NCI-H345 treated with DMSO at 0.1 percent for 48 hours (cell line): ENCODE measurements at regions not wholly inside any gene's neighbourhood (a gene's known extent, or its start where the extent isn't known, plus 50 kb on each side); places are given as distances from the start of the nearest gene placed in this dataset.
"Not testable (repeated sequence)": the region's sequence is repeated elsewhere in the genome, so short reads cannot be mapped to it uniquely, and the experiment has no call there.

ENCODE experiments used
- DNase-seq: peaks from one replicate; lab custom pipeline; 2025; ENCODE audit not compliant: unreplicated experiment; lab: John Stamatoyannopoulos, UW

DNA sequence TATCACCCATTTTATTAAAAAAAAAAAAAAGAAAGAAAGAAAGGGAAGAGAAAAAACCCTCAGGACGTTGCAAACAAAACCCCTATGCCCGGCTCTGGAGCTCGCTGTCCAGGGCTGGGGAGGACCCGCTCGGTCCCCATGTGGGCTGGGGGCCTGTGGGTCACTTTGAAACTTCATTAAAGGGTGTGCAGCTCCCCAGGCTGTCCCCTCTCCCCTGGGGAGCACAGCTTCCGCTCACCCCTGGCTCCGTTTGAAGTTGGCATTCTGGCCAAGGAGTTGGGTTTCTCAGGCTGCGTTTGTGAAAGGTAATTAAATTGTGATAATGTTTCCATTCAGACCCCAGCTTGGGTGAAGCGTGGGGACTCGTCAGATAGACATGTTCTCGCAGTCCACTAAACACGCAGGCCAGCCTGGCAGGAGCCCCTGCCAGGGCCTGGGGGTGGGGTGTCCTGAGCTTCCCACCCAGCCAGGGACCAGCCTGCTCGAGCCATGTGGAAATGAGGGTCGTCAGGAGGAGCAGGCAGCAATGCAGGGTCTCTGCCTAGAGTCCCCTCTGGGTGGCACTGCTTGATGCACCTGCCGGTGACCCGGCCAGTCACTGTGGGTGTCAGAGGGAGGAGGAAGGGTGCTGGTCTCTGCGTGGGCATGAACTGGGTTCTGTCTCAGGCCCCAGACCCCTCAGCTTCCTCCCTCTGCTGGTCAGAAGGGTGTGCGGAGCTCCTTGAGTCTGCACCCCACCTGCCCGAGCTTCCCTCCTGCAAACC is 166.2 kb downstream of the INHBB start:
- DNase-seq: no peak

DNA sequence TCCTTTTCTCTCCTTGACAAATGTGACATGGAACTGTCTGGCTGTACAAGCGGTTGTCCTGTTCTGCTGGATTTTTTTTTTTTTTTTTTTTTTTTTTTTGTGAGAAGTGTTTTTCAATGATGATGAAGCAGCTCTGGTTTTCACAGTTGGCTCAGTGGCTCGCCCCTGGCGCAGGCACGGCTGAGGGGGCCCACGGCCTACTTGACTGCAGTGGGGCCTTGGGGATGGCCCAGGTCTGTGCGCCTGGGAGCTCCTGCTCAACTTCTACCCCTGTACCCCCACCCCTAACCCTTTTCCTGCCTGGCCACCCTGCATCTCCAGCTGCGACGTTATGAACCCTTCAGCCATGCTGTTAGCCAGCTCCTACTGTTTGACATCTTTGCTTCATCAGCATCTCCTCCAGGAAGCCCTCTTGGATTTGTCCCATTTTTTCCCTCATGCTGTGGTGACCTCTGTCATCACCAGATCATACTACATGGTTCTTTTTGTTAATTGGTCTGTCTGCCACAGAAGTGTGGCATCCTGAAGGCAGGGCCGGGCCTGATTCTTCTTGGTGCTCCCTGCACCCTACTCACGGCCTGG is 167.9 kb downstream of the INHBB start:
- DNase-seq: no peak

DNA sequence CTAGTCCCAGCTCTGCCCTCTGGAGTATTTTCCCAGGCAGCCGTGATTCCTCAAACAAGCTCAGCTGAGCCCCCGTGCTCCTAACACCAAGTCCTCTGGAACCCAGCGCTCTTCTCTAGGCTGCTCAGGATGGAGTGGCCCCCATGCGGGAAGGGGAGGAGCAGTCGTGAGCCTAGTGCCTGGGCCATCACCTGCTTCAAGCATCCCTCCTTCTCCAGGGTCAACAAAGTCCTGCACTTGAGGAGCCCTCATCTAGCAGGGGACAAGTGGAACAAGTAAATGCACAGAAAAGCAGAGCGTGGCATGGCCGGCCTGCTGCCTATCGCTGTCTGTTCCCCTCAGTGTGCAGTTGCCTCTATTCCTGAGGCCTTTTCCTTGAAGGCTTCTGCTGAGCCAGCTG is 168.6 kb downstream of the INHBB start:
- no peak for DNase-seq

DNA sequence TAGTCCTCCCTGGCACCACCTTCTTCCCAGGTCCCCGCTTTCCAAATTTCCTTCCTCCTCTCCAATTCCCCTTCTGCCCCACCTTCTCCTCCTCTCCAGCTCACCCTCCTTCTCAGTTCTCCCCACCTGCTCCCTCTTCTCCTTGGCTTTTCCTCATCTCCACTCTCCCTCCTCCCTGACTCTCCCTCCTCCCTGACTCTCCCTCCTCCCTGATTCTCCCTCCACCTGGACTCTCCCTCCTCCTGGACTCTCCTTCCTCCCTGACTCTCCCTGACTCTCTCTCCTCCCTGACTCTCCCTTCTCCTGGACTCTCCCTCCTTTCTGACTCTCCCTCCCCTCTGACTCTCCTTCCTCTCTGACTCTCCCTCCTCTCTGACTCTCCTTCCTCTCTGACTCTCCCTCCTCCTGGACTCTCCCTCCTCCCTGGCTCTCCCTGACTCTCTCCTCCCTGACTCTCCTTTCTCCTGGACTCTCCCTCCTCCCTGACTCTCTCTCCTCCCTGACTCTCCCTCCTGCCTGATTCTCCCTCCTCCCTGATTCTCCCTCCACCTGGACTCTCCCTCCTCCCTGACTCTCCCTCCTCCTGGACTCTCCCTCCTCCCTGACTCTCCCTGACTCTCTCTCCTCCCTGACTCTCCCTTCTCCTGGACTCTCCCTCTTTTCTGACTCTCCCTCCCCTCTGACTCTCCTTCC is 169.3 kb downstream of the INHBB start:
- DNase-seq: not testable (repeated sequence)

DNA sequence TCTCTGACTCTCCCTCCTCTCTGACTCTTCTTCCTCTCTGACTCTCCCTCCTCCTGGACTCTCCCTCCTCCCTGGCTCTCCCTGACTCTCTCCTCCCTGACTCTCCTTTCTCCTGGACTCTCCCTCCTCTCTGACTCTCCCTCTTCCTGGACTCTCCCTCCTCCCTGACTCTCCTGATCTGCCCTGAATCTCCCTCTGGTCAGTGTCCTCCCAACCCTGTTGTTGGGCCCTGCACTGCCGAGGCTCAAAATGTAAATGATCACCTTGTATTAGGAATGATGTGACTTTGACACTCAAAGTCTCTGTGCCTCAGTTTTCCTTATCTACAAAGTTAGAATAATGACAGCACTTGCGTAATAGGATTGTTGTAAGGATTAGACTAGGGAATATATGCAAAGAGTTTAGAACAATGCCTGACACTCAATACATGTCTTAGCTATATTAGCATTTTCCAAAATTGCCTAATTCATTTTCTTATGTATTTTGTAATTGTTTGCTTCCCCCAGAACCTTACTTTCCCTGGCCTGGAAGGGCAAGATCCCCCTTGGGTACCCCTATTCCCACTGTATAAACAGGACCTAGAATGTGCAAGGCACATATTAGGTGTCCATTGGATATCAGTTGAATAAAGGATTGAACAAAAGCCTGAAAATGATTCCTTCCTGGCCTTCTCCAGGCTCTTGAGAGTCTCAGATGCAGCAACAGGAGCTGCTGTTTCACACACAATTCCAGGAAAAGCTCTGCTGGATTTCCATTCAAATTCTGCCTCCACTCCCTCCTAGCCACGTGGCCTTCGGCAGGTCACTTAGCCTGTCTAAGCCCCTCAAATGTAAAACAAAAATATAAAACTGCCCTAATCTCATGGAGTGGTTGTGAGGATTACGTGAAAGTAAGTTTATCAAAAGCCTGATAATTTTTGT is 170.1 kb downstream of the INHBB start:
- no peak for DNase-seq

DNA sequence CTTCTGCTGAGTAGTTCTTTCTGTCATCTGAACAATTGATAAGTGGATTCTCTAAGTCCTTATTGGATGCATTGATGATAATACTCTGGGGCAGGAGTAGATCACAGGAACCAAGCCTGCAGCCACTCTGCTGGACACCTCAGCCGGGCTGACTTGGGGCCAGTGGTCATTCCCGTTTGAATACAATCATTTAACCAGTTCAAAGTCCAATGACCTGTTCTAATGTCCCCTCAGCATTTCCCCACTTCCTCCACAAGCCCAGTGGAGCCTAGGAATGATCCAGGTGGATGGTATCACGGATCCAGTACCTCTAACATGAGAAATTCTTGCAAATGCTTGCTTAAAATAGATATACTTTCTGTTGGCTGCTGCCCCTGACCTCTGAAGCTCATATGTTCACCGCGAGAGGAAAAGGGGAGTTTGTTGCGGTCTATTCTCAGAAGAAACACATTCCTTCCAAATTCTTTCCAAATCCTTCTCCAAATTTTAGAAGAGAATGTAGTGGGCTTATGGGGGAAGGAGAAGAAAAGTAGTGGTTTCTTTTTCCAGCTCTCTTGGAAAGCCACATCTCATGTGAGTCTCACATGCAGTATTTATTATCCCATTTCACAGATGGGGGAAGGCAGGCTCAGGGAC is 170.9 kb downstream of the INHBB start:
- no peak for DNase-seq

DNA sequence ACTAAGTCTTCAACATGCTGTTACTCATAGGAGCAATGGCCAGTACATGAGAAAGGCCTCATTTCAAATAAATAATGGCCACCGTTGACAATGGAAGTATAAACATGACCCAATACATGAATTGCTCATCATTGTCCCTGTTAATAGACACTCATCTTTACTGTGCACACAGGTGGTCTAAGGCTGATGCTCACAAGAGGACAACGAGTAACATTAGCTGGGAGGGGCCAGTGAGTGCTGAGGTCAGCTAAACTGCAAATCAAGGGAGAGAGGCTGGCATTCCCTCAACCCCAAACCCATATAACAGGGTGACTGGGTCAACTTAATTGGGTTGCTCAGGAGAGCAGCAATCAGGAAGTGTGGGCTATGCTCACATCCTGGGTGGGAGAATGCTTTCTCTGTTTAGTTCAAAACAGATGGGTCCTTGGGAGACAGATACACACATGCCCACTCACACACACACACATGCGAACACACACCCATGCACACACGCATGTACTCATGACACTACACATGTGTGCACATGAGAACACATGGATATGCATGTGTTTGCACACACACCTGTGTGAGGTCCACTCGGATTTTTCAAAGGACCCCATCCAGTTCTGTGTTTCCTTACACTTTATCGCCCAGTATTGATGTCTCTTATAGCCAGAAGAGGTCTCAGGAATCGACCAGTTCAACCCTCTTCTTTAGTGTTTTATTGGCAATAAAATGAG is 172.0 kb downstream of the INHBB start:
- DNase-seq: no peak

DNA sequence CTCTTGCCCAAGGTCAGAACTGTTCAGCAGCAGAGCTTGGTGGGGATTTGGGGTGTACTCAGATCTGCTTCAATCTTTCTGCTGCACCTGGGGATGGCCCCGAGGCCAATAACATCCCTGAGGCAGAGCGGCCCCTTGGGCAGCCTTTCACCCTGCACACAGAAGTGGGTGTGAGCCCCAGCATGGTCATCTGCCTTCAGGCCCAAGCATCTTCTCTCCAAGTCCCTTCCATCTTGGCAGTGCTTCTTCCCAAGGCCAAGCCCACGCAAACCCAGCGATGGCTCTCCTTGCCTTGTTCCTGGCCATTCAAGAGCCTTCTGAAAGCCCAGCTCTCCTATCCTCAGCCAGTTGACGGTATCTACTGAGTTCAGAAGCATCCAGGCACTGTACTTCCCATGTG is 172.9 kb downstream of the INHBB start:
- no peak for DNase-seq

DNA sequence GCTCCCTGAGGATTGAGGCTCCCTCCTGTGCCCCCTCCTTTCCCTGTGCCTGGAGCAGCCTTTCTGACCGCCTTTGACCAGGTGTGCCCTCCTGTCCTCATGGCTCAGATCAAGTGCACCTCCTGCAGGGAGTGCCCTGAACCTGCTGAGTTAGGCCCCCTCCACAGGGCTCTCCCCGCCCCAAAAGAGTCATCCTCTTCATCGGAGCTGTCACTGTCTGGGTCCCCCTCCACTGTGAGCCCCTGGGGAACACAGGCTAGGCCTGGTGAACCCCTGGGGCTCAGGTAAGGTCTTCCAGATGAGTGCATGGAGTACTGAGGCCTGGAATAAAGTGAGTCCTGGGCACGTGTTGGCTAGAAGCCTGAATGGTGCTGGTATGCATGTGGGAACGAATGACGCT is 173.5 kb downstream of the INHBB start:
- no peak for DNase-seq

DNA sequence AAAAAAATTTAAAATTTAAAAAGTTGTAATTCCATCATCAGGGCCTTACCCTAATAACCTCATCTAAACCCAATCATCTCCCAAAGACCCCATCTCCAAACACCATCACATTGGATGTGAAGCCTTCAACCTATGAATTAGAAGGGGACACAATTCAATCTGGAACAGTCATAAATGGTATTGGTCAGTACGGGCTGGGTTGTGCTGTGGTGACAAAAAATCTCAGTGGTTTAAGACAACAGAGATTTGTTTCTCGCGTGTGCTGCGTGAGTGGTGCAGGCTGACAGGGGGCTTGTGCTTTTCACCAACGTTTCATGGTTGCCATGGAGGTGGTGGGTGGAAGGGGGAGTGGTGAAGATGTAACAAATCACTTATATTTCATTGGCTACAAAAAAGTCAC is 174.5 kb downstream of the INHBB start:
- no peak for DNase-seq

DNA sequence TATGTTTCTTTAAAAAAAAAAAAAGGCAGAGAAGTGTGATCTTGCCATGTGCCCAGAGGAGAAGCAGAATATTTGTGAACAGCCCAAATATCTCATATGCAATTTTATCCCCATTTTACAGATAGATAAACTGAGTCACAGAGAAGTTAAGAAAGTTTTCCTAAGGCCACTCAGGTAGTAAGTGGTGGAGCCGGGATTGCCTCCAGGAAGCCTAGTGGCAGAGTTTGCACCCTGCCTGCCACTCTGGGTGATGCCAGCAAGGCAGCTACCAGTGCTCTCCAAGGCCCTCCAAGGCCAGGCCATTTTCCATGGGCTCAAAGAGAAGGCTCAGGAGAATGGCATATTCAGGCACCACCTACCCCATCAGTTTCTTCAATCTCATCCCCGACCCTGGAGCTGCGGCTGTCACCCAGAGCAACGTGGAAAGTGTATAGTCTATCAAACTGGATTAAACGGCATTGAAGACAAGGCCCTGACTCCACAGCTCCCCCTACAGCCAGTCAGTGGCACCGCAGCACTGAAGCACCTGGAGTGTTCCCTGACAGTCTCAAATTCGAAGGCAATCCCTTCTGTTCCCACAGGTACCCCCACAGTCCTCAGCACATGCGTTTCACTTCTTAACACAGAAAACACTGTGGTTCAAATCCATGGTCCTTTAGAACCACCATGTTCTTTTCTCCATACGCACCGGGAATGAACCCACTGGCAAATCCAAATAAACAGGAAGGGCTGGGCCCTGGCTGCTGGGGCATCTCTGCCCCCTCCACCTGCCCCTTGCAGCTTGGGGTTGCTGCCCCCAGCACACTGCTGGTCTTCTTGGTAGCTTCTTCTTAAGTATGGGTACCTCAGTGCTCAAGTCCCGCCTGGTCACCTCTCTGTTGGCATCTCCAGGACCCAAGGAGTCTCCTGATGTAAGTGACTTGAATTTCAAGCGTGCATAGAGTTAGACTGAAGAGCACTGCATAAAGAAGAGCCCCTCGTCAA is 175.3 kb downstream of the INHBB start:
- DNase-seq: peak; percentile 32

DNA sequence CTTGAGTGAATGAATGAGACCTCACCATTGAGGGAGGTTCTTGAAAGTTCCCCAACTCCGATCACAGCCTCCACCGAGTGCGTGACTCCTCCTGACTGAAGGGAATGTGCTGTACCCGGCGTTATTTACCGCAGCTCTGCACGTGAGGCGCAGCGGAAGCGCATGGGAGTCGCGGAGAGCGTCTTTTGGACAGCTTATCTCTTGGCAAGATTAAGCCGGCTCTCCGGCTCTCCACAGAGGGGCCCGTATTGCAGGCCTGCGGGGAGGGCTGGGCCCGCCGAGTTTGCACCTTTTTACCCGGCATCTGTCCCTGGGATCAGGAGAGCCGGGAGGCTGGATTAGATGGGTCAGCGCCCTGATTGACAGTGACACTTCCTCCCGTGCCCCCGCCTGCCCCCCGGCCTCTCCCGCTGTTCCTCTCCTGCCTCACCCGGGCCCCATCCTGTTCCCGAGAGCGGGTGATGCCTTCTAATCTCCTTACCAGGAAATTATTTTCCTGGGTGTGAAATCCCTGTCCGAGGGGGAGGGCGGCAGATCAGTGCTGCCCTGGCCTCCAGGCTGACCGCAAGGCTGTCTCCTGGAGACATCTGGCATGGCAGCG is 176.3 kb downstream of the INHBB start:
- no peak for DNase-seq

DNA sequence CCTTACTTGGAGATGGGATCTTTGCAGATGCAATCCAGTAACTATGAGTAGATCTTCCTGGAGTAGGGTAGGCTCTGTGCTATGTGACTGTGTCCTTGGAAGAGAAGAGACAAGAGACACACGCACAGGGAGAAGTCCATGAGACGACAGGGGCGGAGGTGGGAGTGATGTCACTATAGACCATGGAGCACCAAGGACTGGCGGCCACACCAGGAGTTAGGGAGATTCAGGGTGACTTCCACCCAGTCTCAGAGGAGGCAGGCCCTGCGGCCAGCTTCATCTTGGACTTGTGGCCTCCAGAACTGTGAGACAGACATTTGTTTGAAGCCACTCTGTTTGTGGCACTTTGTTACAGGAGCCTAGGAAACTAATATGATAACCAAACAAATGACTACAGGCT is 177.8 kb downstream of the INHBB start:
- DNase-seq: no peak

DNA sequence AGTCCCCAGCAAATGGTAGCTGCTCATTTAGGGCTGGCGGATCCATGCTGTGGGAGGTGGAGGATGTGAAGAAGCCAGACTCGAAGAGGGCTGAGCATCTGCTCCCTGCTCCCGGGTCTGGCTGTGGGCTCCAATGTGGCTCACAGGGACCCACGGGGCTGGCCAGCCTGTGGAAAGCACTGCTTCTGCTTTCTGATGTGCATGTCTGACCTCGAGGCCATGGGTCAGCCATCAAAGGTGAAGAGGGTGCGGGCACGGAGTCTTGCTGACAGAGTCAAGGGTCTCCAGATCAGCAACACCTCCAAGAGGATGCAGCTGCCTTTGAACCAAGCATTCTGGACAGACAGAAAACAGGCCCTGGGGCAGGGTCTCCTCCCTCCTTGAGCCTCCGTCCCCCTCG is 178.2 kb downstream of the INHBB start:
- DNase-seq: no peak

DNA sequence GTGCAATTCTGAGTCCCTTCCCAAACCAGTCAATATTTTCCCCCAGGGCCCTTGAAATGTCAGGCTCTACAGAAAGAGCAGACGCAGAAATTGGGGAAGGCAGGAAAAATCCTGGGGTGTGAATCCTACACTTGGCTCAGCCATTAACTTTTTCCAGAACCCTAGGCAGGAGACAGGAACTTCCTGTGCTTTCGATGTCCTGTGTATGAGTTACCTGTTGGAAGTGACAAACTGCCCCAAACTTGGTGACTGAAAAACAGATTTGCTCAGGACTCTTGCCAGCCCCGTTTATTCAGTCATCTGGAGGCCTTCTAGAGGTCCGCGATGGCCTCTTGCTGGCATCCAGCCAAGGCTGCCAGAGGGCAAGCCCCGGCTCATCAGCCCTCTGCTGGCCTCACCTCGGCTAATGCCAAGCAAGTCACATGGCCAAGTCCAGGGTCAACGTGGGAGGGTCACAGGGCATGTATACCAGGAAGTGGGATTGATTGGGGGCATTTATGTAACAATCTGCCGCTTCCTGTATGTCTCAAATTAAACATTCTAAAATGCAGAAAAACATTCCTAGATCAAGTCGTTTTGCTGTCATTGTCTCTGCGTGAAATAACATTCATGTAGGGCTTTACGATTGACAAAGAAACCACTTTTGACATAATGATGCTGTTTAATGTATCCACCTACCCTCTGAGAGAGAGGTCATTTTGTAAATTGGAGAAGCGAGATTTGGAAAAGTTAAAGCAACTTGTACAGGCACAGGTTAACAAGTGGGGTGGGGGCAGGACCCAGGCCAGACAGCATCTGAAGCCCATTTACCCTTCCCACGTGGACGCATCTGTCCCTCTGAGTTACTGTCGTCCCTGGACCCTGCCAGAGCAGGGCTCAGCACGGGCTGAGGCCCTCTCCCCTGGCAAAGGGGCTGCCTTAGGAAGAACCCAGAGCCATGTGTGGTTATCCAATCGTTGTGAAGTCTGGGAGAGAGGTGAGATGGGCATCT is 179.4 kb downstream of the INHBB start:
- DNase-seq: no peak

DNA sequence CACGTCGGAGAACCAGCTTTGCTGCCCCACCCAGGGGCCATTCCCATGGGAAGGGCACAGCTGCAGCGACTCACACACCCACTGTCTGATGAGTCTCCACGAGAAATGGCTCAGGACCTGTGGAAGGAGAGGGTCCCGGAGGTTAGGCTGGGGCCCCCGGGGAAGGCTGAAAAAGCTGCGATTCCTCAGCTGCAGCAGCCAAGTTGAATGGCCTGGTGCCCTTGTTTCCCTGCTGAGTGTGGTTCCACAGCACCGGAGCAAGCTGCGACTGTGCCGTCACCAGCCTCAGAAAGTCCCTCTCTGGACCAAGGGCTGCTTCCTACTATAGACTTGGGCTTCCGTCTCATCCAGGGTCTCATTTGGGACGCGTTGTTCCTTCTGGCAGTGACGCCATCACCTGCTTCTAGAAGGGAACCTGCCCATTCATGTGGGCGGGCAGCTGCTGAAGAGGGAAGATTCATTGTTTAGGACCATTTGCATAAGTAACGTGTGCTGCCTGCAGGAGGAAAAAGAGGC is 180.2 kb downstream of the INHBB start:
- no peak for DNase-seq
